Stimulated activated CD4-positive, alpha-beta T cell treated with anti-CD3 and anti-CD28 coated beads, Interleukin-4, amount 100 ng/mL, for 1 hour (primary cell): ENCODE measurements at regions not wholly inside any gene's neighbourhood (a gene's known extent, or its start where the extent isn't known, plus 50 kb on each side); places are given as distances from the start of the nearest gene placed in this dataset.

Experiments used
- DNase-seq: peaks from one replicate; pipeline ENCODE4 v3.0.0-alpha.2; 2020

DNA sequence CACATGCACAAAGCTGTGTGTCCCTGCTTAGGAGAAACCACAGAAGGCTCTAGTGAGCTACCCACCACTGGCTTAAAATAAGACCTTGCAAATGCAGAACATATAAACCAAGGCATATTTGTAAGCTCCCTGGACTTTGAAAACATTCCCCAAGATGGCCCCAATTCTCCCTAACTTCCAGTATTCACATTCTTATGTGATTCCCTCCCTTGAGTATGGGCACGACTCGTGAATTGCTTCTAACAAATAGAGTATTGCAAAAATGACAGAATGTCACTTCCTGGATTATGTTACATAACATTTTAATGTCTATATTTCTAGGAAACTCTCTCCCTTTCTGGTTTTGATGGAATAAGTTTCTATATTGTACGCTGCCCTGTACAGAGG lies 131.8 kb upstream of the MCTP2 start:
- no peak for DNase-seq

DNA sequence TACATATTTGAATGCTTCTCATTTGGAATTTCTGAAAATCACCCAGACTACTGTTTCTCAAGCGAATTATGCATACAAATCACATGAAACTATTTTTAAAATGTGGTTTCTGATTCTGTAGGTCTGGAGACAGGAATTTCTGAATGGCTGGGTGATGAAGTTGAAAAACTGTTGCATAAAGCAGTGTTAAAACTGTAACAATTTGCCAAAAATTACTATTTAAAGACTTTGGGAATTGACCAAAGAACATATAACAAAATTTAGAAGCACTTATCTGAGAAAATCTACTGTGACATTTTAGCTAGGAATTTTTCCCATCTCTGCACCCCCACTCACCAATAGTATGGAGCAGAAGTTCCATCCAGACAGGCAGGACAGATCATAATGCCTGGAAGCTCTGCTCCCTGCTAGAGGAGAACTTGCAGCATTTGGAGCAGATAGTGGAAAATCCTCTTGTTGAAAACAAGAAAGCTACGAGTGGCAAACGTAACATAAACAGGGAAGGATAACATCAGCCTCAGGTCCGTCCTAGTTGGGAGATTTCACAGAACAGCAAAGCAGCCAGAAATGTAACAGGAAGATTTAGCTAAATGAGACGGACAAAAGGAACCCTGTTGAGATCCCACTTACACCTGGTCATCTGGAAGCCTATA lies 132.3 kb upstream of the MCTP2 start:
- no peak for DNase-seq

DNA sequence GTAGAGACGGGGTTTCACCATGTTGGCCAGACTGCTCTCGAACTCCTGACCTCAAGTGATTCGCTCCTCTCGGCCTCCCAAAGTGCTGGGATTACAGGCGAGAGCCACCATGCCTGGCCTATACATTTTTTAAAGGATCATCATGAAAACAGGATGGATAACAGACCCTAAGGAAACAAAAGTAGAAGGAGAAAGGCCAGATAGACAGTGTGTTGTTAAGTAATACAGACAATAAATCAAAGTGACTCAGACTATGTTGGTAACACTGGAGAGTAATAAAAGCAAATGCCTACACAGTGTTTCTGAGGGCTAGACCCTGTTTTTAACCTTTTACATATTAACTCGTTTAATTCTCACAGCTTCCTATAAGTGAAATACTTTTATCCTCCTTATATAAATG lies 133.8 kb upstream of the MCTP2 start:
- DNase-seq, result no peak

DNA sequence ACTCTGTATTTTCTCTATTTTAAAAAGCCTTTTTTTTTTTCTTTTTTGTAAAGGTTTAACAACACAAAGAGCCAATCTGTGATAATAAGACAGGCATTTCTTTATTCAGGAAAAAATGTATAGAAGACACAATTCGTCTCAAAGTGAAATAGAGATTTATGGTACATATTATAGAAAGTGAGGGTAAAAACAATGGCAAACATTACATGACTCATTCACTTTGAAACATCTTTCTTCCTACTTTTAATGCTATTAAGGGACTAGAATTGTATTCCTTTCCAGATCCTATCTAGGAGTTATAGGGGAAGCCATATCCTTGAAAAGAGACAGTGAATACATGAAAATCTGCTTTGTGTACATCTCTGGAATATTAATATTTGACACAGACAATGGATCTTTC lies 137.1 kb upstream of the MCTP2 start:
- no peak for DNase-seq

DNA sequence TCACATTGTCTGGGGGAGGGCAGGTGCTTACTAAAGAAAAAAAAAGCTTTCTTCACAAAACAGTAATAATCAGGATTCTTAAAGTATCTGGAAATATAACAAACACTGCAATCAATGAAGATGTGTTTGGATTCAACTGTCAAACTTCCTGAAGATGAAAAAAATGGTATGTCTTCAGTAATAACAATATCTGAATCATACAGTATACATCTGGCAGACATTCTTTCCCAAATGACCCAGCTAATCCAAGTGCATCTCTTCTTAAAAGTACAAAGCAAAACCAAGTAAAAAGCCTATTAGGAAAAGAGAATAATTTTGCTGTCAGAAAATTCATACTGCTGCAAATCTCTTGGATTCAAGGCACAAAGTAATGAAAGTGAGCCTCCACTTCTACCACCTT lies 145.0 kb upstream of the MCTP2 start:
- DNase-seq, result no peak

DNA sequence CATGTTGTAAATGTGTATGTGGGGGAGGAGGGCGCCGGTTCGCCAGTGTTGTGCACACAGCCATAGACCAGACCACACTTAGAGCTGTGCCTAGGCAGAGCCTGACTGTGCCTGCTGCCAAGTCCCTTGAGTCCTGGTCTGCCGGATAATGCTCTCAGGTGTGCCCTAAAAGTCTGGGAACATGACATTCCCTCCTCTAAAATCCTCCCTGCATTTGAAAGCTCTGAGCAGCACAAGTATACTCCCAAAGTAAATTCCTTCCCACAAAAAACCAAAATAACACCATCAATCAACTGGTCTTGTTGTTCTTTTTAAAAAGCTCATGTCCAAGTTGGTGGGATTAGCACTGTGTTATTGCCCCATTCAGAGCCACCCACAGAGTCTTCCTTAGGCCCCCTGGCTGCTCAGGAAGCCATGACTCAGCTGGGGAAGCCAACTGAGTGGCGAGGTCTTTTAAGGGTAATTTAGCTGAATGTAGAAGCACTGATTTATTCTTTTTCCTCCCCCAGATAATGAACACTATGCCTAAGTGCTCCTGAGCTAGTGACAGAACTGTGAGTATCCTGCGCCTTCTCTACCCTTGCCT lies 147.8 kb upstream of the MCTP2 start:
- no peak for DNase-seq

DNA sequence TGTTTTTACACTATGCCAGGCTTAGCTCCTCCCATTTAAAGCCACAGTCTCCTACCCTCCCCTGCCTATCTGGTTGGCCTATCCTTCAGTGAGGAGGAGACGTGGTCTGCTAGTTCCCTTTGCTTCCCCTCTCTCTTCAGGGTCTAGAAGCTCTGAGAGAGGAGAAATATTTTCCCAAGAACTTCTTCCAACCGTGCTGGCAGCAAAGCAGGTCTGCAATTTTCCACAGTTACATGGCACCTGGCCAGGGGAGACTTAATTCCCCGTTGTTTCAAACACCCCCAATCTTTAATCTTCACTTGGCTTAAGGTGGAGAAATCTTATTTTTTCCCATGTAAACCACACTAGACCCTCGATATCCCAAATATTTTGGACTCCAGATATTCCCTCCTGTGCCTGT lies 149.5 kb upstream of the MCTP2 start:
- no peak for DNase-seq

DNA sequence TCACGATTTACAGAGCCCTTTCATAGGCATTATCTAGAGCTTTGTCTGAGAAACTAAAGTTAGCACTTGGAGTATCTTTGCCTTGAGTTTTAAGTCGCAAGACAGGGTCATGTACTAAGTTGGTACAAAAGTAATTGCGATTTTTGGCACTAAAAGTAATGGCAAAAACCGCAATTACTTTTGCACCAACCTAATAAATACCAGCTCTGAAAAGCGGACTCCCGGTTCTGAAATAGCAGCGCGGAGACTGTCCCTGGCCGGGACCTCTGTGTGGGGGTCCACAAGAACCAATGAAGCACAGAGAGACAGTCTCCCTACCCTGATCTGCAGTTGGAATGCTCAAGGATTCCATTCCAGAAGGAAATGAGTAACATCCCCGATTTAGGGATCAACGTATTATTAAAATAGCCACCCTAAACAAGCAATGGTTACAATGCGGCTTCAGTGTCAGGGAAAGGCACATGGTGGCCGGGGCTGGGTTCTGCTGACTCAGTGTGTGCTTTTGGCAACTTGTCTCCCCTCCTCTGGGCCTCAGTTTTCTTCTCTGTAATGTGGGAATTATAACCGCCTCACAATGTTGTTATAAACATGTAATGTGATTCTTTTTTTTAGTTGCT lies 150.3 kb upstream of the MCTP2 start:
- no peak for DNase-seq

DNA sequence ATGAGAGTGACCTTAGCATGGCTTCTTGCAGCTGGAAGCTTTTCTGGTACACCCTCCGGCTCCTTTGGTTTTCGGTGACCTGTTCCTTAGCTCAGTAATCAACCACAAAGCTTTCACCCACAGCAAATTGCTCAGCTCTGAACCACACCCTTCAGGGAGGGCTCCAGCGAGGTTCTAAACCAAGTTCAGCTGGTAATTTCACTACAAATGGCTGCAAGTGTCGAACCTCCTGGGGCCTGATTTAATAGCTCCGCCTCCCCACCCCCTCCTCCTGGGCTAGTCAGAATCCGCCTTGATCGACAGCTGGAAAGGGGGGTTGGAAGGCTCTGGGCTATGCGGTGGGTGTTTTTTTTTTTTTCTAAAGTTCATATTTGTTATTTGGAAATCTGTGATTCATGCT lies 150.9 kb upstream of the MCTP2 start:
- DNase-seq, result no peak

DNA sequence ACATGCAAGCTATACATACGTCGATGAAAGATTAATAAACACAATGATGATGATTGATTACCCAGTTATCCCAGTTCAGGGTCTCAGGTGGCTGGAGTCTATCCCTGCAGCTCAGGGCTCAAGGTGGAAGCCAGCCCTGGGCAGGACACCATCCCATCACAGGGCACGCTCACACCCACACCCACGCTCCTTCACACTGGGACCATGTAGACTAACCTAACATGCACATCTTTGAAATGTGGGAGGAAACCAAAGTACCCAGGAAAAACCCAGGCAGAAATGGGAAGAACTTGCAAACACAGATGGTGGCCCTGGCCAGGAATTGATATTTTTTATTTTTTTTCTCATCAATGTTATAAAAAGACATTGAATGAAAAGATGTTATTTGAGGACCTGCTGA lies 151.4 kb upstream of the MCTP2 start:
- DNase-seq, result no peak

DNA sequence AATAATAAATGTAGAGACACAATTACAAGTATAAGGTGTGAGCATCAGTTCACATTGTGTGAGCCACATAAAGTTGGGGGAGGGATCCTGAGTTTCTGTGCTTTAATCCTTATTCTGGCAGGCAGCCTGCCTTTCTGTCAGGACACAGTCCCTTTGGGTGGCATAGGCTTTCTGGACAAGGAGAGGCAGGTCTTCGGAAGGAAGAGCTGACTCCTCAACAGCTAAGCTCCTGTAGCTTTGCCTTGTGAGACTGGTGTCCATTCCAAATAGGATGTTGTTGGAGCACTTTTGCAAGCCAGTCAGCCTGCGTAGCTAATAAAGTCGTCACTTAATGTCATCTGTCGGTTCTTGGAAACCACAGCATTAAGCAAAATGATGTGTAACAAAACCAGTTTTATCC lies 151.9 kb upstream of the MCTP2 start:
- DNase-seq, result no peak

DNA sequence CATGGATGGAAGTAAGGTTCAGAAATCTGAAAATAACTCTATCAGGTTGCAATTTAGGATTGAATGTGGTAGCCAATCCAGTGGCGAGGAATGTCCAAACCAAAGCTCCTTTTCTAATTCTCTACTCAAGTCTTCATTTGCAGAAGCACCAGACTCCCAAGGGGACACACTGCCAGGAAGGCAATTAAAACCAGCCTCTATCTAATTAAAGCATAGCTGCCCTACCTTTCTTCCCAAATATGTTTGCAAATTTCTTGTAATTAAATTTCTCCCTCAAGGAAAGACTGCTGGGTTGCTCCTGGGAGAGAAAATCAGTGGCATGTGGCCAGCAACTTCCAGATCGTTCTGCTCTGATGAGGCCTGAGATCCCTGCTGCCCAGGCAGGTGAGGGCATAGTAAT lies 153.4 kb upstream of the MCTP2 start:
- DNase-seq, result no peak

DNA sequence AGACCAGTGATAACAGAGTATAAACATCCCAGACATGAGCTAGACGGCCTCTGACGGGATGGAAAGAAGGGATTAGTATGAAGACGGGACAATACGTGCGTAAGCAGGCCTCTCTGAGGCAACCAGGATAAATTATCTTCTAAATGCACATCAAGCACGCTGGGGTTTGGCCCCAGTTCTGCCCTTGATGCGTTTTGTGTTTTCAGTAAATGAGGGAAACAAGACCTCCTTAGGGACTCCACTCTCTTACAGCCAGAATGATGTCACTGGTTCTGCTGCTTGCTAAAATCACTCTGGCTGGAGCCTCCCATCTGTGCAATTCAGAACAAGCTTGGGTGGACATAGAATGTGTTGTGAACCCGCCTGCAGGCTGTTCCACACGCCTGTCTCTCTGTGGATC lies 156.0 kb upstream of the MCTP2 start:
- DNase-seq, result no peak

DNA sequence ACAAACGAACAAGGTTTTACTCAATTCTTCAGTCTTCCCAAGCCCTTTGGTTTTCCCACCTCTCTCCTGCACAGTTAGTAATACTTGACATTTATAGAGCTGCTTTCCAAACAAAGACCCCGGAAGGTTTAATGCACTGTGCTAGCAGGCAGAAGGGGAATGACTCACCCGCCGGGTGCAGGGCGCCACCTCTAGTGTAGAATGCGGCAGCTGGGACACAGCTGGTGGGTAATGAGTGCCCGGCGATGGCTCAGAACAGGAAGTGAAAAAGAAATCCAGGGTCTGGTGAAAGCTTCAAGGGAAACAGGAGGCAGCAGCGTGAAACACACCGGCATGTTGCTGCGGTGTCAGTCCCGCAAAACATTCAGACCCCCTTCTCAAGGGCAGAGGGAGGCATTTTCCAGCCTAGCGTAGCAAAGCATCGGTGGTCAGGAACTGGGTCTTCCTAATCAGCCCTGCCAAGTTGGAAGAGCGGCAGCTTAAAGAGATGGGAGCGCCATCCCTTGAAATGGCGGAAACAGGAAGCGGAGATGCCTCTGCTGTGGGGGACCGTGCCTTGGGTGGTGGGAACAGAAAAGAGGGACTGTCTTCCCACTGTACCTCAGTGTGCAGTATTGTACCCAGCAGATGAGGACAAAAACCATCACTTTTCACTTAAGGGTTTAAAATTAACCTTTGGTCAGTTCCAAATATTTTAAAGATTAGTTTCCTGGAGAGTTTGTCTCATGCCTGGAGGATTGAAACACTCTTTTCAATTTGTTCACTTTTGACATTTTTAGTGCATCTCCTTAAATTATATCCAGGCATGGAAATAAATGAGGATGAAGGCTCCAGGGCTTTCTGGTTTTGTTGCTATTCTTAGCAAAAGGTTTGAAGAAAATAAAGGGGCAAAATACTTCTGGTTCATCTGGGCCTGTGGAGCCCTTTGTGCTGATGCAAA lies 160.7 kb upstream of the MCTP2 start:
- no peak for DNase-seq

DNA sequence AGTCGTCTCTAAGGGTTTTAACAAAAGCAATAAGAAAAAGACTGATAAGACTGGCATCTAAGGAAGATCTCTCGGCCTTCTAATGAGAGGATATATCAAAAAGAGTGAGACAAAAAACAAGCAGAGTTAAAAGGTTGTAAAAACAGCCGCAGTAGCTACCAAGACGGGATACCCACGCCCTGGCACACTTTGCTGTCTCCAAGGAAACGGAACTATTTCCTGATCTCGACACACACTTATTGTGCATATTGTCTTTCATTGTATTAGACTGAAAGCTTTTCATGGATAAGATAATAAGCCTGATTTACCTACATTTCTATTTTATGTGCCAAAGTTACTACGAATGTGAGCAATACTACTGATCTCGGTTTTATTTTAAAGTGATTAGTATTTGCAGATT lies 161.5 kb upstream of the MCTP2 start:
- no peak for DNase-seq

DNA sequence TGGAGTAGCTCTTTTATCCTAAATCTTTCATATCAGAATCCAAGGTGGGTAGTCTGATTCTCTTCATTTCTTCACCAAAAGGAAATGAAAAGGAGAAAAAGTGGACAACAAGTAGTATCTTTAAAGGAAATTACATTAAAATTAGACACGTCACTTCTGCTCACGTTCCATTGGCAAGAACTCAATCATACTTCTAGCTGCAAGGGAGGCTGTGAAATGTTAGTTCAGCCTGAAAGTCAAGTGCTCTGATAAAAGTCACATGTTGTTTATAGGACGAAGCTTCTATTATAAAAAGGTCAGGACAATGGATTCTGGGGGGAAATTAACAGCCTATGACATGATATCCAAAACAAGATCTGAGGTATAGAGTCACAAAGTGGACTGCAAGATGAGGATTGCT lies 164.6 kb upstream of the MCTP2 start:
- DNase-seq, result no peak

DNA sequence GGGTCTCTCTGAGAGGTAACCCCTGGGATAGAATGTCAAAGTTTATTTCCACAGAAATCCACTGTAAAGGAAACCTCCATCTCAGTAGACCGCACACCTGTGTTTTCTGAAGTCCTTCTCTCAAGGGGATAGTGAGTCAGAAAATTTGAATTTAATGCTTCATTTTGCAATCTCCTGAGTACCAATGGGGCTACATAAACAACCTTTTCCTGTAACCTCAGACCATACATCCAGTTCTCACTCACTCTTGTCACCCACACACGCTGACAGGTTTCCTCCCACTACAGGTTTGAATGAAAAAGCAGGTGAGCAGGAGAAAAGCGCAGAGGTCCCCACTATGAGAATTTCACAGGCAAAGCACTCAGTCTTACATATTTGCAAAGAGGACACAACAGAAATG lies 165.3 kb upstream of the MCTP2 start:
- no peak for DNase-seq

DNA sequence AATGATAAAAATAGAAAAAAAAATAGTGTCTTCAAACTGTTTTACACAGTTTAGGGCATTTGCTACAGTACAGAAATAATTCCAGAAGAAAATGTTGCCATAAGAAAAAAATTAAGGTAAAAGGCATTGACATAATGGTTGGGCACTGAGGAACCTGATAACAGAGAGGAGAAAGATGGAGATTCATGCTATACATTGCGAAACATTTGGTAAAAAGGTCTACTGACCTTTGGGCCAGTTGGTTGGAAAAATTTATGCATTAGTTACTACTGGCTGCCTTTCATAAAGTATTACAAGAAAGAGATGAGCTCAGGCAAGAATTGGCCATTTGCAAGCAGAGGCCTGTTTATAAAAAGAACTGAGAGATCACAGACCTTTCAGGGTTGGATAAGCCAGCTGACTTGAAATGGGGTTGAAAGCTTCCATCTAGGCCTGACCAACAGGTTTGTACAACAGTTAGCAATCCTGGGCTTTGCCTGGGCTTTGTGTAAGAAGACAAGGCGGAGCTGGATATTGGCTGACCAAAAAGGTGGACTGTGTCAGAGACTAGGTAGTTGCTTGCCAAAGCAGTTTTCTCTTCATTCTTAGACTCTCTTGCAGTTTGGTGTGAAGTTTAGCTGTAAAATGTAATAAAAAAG lies 166.6 kb upstream of the MCTP2 start:
- DNase-seq, result no peak

DNA sequence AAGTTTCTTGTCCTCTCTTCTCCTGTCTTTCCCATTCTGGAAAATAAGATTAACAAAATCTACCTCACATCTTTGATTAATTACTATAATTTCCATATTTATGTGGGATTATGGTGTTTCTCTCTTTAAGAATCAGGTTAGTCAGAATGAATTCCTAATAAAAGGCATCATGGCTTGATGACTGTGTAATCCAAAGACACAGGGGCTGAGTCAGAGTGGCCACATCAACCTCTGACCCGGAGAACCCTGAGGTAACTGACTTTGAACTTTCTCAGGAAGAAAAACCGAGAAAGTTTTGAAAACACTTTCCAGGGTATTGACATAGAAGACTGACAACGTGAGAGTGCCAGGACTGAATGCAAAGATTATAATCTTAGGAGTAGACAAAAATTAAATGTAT lies 170.3 kb upstream of the MCTP2 start:
- no peak for DNase-seq

DNA sequence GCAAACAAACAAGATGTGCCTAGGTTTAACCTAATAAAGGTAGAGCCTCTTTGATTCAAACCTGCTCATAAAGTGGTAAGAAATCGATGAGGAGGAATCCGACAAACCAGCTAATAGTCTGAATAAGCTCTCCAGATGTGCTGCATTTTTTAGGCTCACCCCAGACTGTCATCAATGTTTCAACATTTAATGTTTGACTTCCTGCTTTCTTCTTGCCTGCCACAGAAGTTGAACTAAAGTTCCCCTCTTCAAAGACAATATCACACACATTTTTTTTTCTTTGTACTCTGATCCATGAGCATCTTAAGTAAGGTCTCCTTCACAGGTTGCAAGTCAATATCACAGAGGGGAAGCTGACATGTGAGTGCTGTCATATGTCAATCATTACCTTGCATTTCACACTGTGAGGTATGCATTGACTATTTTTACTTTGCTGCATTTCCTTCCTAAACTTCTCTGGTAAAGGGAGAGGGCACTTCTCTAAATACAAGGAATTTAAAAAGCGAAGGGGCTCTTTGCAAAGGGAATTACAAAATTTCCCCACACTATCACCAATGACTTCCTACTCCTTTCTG lies 172.3 kb upstream of the MCTP2 start:
- DNase-seq, result no peak

DNA sequence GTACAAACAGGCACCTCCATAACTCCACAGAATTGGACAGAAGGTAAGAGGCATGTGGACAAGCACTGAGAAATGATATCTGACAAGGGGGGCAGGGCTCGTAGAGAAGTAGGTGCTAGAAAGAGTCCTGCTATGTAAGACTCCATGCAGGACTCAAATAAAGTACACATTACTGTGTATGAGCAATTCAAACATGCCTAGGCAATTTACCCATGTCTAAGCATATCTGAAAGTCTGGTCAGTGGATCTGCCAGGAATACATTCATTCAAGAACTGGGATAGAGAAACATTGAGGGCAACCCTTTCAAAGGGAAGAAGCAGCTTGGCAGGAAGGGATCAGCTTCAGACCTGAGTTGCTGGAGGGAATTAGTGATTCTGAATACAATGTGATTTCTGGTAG lies 174.1 kb upstream of the MCTP2 start:
- DNase-seq, result no peak

DNA sequence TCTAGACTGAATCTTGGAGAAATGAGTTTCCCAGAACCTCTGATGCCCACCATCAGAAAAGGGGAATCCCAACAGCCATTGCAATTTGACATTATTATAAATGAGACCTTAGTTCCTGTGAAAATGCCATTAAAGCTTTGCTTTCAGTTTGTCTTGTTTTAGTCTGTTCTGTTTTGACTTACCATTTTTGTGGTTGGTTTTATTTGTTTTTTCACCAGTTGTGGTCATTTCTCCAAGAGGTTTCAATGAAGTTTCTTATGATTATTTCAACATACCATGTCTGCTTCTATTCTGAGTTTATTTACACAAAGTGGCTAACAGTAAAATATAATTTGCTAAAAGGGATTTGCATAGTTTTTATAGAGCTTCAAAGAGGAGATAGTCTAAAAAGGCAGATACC lies 175.0 kb upstream of the MCTP2 start:
- no peak for DNase-seq

DNA sequence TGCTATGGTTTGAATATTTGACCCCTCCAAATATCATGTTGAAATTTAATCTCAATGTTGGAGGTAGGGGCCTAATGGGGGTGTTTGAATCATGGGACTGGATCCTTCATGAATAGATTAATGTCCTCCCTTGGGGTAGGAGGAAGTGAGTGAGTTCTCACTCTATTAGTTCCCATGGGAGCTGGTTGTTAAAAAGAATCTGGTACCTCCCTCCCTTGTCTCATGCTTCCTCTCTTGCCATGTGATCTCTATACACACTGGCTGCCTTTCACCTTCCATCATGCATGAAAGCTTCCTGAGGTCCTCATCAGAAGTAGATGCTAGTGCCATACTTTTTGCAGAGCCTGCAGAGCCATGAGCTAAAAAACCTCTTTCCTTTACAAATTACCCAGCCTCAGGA lies 177.7 kb upstream of the MCTP2 start:
- no peak for DNase-seq
